OCI-LY7 (cell line): ENCODE measurements at regions not wholly inside any gene's neighbourhood (a gene's known extent, or its start where the extent isn't known, plus 50 kb on each side); places are given as distances from the start of the nearest gene placed in this dataset.

Experiments used
- BruUV-seq: library from RNA; stranded (reverse); fragments of 400-500 nt; replicated peaks from 2 replicates; lab custom pipeline; 2021; lab: Mats Ljungman, UMichigan
- CTCF ChIA-PET: fragments of 300-600 bp; sonication (Branson Sonifier 250); formaldehyde crosslinking; loops from one replicate; lab custom pipeline; 2022; ENCODE audit warnings: antibody characterized with exemption; ENCODE audit not compliant: unreplicated experiment; lab: Charles Lee
- POLR2A ChIA-PET: fragments of 300-600 bp; sonication (Branson Sonifier 250); formaldehyde crosslinking; loops from one replicate; lab custom pipeline; 2022; ENCODE audit warnings: antibody characterized with exemption; lab: Charles Lee
- DNase-seq: peaks from one replicate; pipeline ENCODE4 v3.0.0-alpha.2; 2015; ENCODE audit warnings: low spot score
- H2AFZ ChIP-seq: fragments of 200-600 bp; sonication (generic), shearing (Covaris generic); 2 replicates; pipeline ENCODE4 v1.6.1; 2014; ENCODE audit warnings: mild to moderate bottlenecking, antibody characterized with exemption, low read length, moderate library complexity
- H3K27ac ChIP-seq: fragments of 200-600 bp; sonication (generic); 2 replicates; pipeline ENCODE4 v1.5.1; 2014; ENCODE audit warnings: mixed run types, low read depth, mild to moderate bottlenecking, moderate library complexity, low read length, inconsistent platforms; ENCODE audit not compliant: poor library complexity, severe bottlenecking
- H3K36me3 ChIP-seq: fragments of 200-600 bp; sonication (generic); 2 replicates; pipeline ENCODE4 v1.6.1; 2014; ENCODE audit warnings: mild to moderate bottlenecking, antibody characterized with exemption, low read length, moderate library complexity, mixed read lengths; ENCODE audit not compliant: insufficient read depth
- H3K4me1 ChIP-seq: fragments of 200-600 bp; sonication (generic); 2 replicates; pipeline ENCODE4 v1.5.1; 2014; ENCODE audit warnings: mild to moderate bottlenecking, low read length; ENCODE audit not compliant: insufficient read depth, poor library complexity, severe bottlenecking
- H3K4me2 ChIP-seq: fragments of 200-600 bp; sonication (generic); 2 replicates; pipeline ENCODE4 v1.6.1; 2014; ENCODE audit warnings: mild to moderate bottlenecking, low read length
- H3K4me3 ChIP-seq: fragments of 200-600 bp; sonication (generic); 2 replicates; pipeline ENCODE4 v1.5.1; 2014; ENCODE audit warnings: mild to moderate bottlenecking, low read depth, low read length; ENCODE audit not compliant: poor library complexity, severe bottlenecking
- H3K79me2 ChIP-seq: fragments of 200-600 bp; sonication (generic); 2 replicates; pipeline ENCODE4 v1.6.1; 2016; ENCODE audit warnings: low read depth, mild to moderate bottlenecking, low read length, moderate library complexity, mixed read lengths; ENCODE audit not compliant: insufficient read depth
- H3K9me2 ChIP-seq: fragments of 200-600 bp; sonication (generic); 2 replicates; pipeline ENCODE4 v1.6.1; 2016; ENCODE audit warnings: mild to moderate bottlenecking, low read length, mixed read lengths; ENCODE audit not compliant: insufficient read depth
- H3K9me3 ChIP-seq: fragments of 200-600 bp; sonication (generic); 2 replicates; pipeline ENCODE4 v1.6.1; 2014; ENCODE audit warnings: mild to moderate bottlenecking, mixed run types, low read length, mixed read lengths
- H4K20me1 ChIP-seq: fragments of 200-600 bp; sonication (generic); 2 replicates; pipeline ENCODE4 v1.6.1; 2014; ENCODE audit warnings: mild to moderate bottlenecking, antibody characterized with exemption, low read length, moderate library complexity, mixed read lengths; ENCODE audit not compliant: insufficient read depth
- EZH2phosphoT487 ChIP-seq: fragments of 200-600 bp; sonication (generic); IDR thresholded peaks from 2 replicates; pipeline ENCODE4 v1.6.1; 2018; ENCODE audit warnings: low read depth, borderline replicate concordance, mild to moderate bottlenecking, mixed run types, antibody characterized with exemption, low read length, moderate library complexity, mixed read lengths
- intact Hi-C: fragments of 100-400 bp; cut with micrococcal nuclease; formaldehyde crosslinking; loops from one replicate; pipeline ENCODE4 v1.10.0; 2022; ENCODE audit not compliant: unreplicated experiment
- TF ChIP-seq, protein P1 (sequence below): fragments of 200-600 bp; sonication (generic); conservative IDR thresholded peaks from 2 replicates; pipeline ENCODE4 v1.5.1; 2014; ENCODE audit warnings: mild to moderate bottlenecking, antibody characterized with exemption, low read length, moderate library complexity, mixed read lengths

DNA sequence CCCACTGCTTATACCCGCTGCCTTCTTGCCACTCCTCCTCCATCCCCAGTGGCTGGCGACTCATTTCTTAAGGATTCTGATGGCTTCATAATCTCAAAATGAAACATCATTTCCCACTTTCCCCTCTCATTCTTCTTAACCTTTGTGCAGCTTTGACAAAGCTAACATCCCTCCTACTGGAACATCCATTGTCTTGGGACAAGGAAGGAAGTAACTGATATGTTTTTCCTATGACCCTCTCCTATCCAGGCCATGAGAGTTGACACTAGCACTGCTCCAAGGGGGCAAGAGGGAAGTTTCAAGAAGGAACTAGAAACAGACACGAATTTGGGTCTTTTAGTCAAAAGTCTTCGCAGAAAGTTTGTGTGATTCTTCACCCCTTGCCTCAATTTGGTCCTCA is 71.7 kb upstream of the SNX2 start:
- peaks cover 19% of the 10 kb centered on the region for H3K4me1 ChIP-seq
- ChIA-PET POLR2A (interaction anchor here (0.6 to 1.4 kb wide), 3 partner anchors 23 to 75 kb away, joined by 3 to 4 read pairs (median 4); no protein-coding TSS in a partner anchor), CTCF (no interaction called here)
- no TSS peak for BruUV-seq
- no peak overlapping the region for H3K27ac ChIP-seq
- H3K79me2 ChIP-seq: no peaks in the 10 kb centered on the region
- H3K36me3 ChIP-seq: no peaks in the 10 kb centered on the region
- H3K9me3 ChIP-seq: no peaks in the 10 kb centered on the region
- TF ChIP-seq, protein P1, sequence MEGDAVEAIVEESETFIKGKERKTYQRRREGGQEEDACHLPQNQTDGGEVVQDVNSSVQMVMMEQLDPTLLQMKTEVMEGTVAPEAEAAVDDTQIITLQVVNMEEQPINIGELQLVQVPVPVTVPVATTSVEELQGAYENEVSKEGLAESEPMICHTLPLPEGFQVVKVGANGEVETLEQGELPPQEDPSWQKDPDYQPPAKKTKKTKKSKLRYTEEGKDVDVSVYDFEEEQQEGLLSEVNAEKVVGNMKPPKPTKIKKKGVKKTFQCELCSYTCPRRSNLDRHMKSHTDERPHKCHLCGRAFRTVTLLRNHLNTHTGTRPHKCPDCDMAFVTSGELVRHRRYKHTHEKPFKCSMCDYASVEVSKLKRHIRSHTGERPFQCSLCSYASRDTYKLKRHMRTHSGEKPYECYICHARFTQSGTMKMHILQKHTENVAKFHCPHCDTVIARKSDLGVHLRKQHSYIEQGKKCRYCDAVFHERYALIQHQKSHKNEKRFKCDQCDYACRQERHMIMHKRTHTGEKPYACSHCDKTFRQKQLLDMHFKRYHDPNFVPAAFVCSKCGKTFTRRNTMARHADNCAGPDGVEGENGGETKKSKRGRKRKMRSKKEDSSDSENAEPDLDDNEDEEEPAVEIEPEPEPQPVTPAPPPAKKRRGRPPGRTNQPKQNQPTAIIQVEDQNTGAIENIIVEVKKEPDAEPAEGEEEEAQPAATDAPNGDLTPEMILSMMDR: no peak
- TF ChIP-seq EZH2phosphoT487: no peak
- no peaks in the 10 kb centered on the region for H3K9me2 ChIP-seq
- intact Hi-C loops: loop anchor here (5.0 to 10.0 kb wide), 2 partner anchors 142 to 299 kb away; partner anchors contain the start of gene SNX24
- no peaks in the 10 kb centered on the region for H4K20me1 ChIP-seq
- no peak for DNase-seq
- no peak overlapping the region for H3K4me3 ChIP-seq
- H3K4me2 ChIP-seq: no peak overlapping the region
- no peak overlapping the region for H2AFZ ChIP-seq

DNA sequence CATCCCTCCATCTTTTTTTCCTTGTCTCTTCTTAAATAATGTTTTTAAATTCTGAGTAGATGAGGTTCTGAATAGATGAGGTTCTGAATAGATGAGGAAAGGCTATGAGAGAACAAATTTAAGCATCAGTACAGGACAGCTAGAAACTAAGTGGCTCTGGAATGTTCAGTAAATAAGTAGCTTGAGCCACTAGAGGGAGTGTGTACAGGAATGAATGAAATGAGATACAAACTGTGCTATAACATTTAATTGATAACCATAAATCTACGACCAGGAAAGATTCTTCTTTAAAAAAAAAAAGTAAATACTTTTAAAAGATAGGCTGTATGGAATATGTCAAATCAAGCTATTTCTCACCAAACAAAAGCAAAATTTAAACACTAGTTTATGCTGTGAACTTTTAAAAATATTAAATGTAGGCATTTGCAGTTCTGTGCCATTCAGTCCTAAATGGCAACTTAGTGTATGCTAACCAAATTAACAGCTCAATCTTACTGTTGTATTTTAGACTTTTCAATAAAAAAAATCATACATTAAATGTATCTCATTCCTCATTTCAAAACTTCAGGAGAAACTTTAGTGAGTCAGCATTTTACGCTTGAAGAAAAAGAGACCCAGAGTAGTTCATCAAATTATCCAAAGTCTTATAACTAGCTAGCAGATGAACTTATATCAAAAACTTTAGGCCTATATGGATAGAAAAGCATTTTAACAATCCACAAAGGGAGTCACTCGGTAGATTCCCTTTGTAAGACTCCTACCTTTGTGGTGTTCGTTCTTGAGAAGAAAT is 70.4 kb upstream of the SNX2 start:
- Histone ChIP-seq H3K4me2 (no peak overlapping the region), H3K27ac (no peak overlapping the region), H3K79me2 (no peaks in the 10 kb centered on the region), H3K4me3 (no peak overlapping the region), H2AFZ (no peak overlapping the region), H3K9me2 (no peaks in the 10 kb centered on the region), H3K9me3 (no peaks in the 10 kb centered on the region), H3K36me3 (no peaks in the 10 kb centered on the region), H4K20me1 (no peaks in the 10 kb centered on the region), H3K4me1 (peaks cover 19% of the 10 kb centered on the region)
- intact Hi-C loops: loop anchor here (5.0 to 10.0 kb wide), 2 partner anchors 140 to 298 kb away; partner anchors contain the start of gene SNX24
- BruUV-seq: no TSS peak
- TF ChIP-seq, protein P1: peak; percentile 80
- no peak for TF ChIP-seq EZH2phosphoT487
- ChIA-PET POLR2A (interaction anchor here (0.6 to 1.5 kb wide), 4 partner anchors 9 to 832 kb away, joined by 3 to 4 read pairs (median 3); no protein-coding TSS in a partner anchor), CTCF (interaction anchor here (0.6 to 1.0 kb wide), 3 partner anchors 7 to 85 kb away, joined by 3 read pairs; no protein-coding TSS in a partner anchor)
- DNase-seq: peak; percentile 57

DNA sequence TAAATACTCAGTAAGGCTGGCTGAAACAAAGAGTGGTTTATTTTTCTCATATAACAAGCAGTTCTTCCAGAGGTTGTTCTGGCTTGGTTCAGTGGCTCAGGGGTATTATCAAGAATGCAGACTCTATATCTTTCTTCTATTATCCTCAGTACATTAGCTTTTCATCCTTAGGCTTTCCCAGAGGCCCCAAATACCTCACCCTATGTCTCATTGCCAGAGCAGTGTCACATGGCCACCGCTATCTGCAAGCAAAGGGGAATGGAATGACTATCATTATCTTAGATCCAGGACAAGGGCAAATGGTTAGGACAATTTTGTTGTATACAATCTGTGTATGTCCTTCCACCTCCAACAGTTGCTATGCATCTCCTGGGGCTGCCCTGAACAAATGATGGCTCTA is 69.0 kb upstream of the SNX2 start:
- Histone ChIP-seq H4K20me1 (no peaks in the 10 kb centered on the region), H3K9me2 (no peaks in the 10 kb centered on the region), H2AFZ (no peak overlapping the region), H3K36me3 (no peaks in the 10 kb centered on the region), H3K27ac (no peak overlapping the region), H3K79me2 (no peaks in the 10 kb centered on the region), H3K4me3 (no peak overlapping the region), H3K4me1 (peaks cover 19% of the 10 kb centered on the region), H3K4me2 (no peak overlapping the region), H3K9me3 (no peaks in the 10 kb centered on the region)
- no TSS peak for BruUV-seq
- CTCF ChIA-PET: no interaction called here
- DNase-seq: no peak
- POLR2A ChIA-PET: no interaction called here
- intact Hi-C loops: loop anchor here (10.0 kb wide), 1 partner anchor 139 kb away; the partner anchor contains the start of gene SNX24
- no peak for TF ChIP-seq EZH2phosphoT487
- TF ChIP-seq, protein P1: no peak
